ENCODE measurements at regions not wholly inside any gene's neighbourhood (a gene's known extent, or its start where the extent isn't known, plus 50 kb on each side); places are given as distances from the start of the nearest gene placed in this dataset.
"Not testable (repeated sequence)": the region's sequence is repeated elsewhere in the genome, so short reads cannot be mapped to it uniquely, and the experiment has no call there.

GRCh38 chr5:157976429-157976828 is 117.5 kb upstream of the CLINT1 start:
- no peak for DNase-seq (ENCODE audit: low spot score)

DNA sequence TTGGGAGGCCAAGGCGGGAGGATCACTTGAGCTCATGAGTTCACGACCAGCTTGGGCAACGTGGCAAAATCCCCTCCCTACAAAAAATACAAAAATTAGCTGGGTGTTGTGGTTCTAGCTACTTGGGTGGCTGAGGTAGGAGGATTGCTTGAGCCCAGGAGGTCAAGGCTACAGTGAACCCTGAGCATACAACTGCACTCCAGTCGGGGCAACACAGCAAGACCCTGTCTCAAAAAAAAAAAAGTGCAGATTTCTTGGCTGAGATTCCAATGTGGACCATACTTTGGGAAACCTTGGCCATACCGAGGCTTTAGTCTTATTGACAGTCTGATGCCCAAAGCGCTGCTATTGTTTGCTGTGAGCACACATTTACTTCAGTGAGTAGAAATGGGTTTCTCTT is 113.6 kb upstream of the CLINT1 start:
- DNase-seq (ENCODE audit: low spot score) = no peak

- DNase-seq (ENCODE audit: low spot score) = no peak
Measured at GRCh38 chr5:157971571-157972216, 112.7 kb upstream of the CLINT1 start.

GRCh38 chr5:157968570-157968969 is 109.6 kb upstream of the CLINT1 start:
- DNase-seq (ENCODE audit: low spot score) = not testable (repeated sequence)

DNA sequence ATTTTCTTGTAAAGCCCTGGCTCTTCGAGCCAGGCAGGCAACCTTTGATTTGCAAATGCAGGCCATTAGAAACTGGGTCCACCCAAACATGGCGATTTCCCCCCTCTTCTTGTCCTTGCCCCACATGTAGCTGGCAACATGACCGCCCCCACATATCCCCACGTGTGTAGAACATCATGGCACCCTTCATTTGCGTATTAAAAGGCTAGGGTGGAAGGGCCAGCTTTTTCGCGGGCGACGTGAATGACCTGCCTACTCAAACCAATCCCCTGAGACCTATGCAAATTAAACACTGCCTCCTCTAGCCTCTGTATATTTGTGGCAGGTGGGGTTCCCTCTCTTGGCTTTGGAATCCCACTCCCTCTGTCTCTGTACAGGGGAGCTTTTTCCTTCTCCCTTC is 107.0 kb upstream of the CLINT1 start:
- DNase-seq (ENCODE audit: low spot score) = no peak

- no peak for DNase-seq (ENCODE audit: low spot score)
Measured at GRCh38 chr5:157965040-157965678, 106.2 kb upstream of the CLINT1 start.

GRCh38 chr5:157963761-157964160 is 104.8 kb upstream of the CLINT1 start:
- no peak for DNase-seq (ENCODE audit: low spot score)

DNA sequence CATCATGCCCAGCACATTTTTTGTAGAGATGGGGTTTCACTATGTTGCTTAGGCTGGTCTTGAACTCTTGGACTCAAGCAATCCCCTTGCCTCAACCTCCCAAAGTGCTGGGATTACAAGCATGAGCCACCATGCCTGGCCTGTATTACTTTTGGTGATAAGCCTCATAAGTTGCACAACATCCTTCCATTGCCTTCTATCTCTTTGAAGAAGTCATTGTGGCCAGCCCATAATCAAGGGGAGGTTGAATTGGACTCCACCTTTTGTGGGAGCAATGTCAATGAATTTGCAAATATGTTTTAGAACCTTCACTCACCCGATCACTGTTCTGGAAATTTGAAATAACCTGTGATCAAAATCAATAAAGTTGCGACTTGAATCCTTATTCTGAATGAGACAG is 104.3 kb upstream of the CLINT1 start:
- no peak for DNase-seq (ENCODE audit: low spot score)

DNA sequence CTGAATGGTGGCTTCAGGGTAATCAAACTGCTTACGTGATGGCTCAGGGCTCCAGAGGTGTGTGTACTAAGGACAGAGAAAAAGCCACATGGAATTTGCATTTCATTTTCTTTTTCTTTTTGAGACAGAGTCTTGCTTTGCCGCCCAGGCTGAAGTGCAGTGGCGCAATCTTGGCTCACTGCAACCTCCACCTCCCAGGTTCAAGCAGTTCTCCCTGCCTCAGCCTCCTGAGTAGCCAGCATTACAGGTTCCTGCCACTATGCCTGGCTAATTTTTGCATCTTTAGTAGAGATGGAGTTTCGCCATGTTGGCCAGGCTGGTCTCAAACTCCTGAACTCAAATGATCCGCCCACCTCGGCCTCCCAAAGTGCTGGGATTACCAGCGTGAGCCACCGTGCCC is 103.7 kb upstream of the CLINT1 start:
- not testable (repeated sequence) for DNase-seq (ENCODE audit: low spot score)

DNA sequence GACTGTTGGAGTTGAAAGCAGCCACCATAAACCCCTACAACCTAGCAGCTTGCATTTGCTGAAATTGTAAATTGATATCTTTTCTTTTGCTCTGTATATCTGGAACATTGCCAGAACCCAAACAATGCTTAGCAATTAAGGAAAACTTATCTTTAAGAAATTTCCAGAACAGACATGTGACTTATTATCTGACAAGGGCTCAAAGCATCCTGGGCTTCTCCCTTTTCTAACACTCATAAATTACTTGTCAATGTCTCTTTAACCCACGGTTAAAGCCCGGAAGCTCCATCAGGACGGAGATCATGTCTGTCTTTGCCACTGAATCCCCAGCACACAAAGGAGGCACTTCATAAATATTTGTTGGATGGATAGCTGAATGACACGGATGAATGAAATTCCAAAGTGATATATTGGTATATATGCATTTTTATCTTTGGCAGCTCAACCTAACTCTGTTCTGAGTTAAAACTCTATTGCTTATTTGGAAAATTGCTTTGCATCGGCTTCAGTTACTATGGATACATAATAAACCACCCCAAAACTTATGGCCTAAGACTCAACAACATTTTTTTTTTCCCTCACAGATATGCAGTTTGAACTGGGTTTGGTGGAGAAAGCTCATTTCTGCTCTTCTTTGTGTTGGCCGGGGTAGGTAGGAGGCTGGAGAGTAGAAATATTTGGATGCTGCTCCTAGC is 103.1 kb upstream of the CLINT1 start:
- no peak for DNase-seq (ENCODE audit: low spot score)

GRCh38 chr5:157961176-157961575 is 102.2 kb upstream of the CLINT1 start:
- DNase-seq (ENCODE audit: low spot score) = no peak

DNA sequence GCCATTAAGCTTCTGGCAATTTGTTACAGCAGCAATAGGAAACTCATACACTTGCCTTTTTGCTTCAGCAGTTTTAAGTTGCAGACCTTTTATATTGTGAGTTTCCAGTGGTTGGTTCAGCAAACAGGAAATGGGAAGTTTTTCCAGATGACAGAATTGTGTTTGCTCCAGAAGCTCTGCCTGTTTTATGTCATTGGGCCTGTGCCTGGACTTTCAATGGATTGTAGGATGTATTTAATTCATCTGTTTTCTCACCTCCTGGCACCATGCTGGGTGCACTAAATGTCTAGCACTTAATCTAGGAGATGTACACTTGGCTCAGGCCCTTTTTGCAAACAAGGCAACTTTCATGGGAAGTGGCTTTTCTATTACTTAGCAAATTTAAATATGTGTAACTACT is 100.4 kb upstream of the CLINT1 start:
- no peak for DNase-seq (ENCODE audit: low spot score)

DNA sequence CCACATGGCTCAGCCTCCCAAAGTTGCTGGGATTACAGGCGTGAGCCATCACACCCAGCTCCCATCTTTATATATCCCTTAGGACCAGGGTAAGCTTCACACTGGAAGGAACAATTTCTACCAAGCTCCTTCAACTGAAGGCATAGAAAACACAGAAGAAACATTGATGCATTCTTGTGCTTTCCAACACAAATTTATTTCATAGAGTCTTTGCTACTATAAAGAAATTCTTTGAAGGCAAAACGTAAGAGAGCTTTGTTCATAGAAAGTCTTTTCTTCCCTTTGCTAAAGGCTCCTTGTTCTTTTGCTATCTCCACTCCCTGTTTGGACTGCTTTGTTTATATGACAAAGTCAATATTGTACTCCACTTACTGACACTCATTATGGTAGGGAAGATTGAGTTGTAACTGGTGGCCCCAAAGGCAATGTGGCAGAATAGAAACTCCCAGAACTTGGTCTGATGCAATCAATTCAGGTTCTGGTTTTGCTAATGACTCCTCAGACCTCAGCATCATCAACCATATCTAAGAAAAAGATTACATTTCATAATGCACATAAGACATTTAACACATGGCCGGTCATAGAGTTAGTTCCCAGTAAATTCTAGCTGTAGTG is 97.4 kb upstream of the CLINT1 start:
- DNase-seq (ENCODE audit: low spot score) = no peak

DNA sequence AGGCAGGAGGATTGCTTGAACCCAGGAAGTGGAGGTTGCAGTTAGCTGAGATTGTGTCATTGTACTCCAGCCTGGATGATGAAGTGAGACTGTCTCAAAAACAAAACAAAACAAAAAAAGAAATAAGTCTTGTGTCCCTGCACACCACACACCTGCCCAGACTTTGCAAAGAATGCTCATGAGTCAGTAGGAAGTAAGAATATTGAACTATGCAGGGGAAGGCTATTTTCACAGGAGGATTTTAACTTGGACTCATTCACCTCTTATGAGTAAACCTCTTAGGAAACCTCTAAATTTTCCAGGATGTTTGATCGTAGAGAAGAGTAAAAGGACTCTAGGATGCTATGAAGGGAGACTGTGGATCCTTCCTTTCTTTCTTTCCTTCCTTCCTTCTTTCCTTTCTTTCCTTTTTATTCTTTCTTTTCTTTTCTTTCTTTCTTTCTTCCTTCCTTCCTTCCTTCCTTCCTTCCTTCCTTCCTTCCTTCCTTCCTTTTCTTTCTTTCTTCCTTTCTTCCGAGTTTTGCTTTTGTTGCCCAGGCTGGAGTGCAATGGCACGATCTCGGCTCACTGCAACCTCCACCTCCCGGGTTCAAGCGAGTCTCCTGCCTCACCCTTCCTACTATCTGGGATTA is 96.7 kb upstream of the CLINT1 start:
- no peak for DNase-seq (ENCODE audit: low spot score)

GRCh38 chr5:157952374-157952685 is 93.4 kb upstream of the CLINT1 start:
- DNase-seq (ENCODE audit: low spot score) = no peak

- DNase-seq (ENCODE audit: low spot score) = no peak
Measured at GRCh38 chr5:157951673-157952373, 92.9 kb upstream of the CLINT1 start.

DNA sequence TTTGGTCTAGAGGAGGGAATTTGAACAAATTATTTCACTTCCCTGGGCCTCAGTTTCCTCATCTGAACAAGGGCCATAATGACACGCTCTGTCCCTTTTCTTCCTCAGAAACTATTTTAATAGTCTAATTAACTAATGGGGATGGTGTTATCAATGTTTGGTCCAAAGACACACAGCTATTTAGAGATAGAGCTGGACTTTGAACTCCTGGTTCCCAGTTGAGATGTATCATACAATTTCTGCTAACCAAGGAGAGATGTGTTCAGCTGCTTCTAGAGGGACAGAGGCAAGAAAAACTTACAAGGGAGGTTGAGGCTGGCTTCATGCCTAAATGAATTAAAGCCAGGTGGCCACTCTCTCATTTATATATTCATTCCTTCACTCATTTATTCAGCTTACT is 90.6 kb upstream of the CLINT1 start:
- no peak for DNase-seq (ENCODE audit: low spot score)

GRCh38 chr5:157948738-157949410 is 89.9 kb upstream of the CLINT1 start:
- DNase-seq (ENCODE audit: low spot score) = peak; percentile 71

GRCh38 chr5:157947156-157947555 is 88.2 kb upstream of the CLINT1 start:
- no peak for DNase-seq (ENCODE audit: low spot score)

- DNase-seq (ENCODE audit: low spot score) = not testable (repeated sequence)
Measured at GRCh38 chr5:157945822-157946221, 86.9 kb upstream of the CLINT1 start.

GRCh38 chr5:157944938-157945337 is 86.0 kb upstream of the CLINT1 start:
- no peak for DNase-seq (ENCODE audit: low spot score)
